NB4 (cell line): ENCODE measurements at regions not wholly inside any gene's neighbourhood (a gene's known extent, or its start where the extent isn't known, plus 50 kb on each side); places are given as distances from the start of the nearest gene placed in this dataset.

Experiments used
- POLR2A ChIP-seq: IDR thresholded peaks from 2 replicates; pipeline ENCODE4 v1.6.1; 2011; ENCODE audit warnings: mild to moderate bottlenecking; ENCODE audit not compliant: insufficient read length; ENCODE audit errors: extremely low read depth
- TF ChIP-seq, protein P1 (sequence below): IDR thresholded peaks from one replicate; pipeline ENCODE4 v1.5.1; 2012; ENCODE audit warnings: low read depth, low read length
- TF ChIP-seq, protein P2 (sequence below): IDR thresholded peaks from 2 replicates; pipeline ENCODE4 v1.6.1; 2011; ENCODE audit warnings: low read depth, low read length

DNA sequence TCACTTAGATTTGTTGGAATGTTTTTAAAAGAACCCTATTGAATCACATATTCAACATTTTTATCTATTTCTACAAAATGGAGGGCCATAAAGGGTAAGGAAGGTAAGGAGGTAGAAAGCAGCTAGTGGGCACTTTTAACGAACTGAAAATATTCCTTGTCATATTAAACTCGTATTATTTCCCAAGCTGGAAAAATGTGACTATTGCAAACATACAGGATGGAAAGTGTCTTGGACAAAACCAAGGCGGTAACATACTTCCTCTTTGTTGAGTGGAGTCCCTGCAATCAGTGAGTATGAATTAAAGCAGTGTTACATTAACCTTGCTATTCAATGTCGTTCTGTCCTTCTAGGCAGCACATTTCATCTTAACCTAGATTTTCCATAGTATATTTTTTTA is 165.6 kb downstream of the RCN1 start:
- TF ChIP-seq, protein P1, sequence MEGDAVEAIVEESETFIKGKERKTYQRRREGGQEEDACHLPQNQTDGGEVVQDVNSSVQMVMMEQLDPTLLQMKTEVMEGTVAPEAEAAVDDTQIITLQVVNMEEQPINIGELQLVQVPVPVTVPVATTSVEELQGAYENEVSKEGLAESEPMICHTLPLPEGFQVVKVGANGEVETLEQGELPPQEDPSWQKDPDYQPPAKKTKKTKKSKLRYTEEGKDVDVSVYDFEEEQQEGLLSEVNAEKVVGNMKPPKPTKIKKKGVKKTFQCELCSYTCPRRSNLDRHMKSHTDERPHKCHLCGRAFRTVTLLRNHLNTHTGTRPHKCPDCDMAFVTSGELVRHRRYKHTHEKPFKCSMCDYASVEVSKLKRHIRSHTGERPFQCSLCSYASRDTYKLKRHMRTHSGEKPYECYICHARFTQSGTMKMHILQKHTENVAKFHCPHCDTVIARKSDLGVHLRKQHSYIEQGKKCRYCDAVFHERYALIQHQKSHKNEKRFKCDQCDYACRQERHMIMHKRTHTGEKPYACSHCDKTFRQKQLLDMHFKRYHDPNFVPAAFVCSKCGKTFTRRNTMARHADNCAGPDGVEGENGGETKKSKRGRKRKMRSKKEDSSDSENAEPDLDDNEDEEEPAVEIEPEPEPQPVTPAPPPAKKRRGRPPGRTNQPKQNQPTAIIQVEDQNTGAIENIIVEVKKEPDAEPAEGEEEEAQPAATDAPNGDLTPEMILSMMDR = no peak
- no peak for TF ChIP-seq POLR2A
- TF ChIP-seq, protein P2, sequence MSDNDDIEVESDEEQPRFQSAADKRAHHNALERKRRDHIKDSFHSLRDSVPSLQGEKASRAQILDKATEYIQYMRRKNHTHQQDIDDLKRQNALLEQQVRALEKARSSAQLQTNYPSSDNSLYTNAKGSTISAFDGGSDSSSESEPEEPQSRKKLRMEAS = no peak
